Renal pelvis (tissue), 1 donor: ENCODE measurements at regions not wholly inside any gene's neighbourhood (a gene's known extent, or its start where the extent isn't known, plus 50 kb on each side); places are given as distances from the start of the nearest gene placed in this dataset.
"Not testable (repeated sequence)": the region's sequence is repeated elsewhere in the genome, so short reads cannot be mapped to it uniquely, and the experiment has no call there.

Experiments used
- DNase-seq: peaks from one replicate; pipeline ENCODE4 v3.0.0-alpha.2; 2013

DNA sequence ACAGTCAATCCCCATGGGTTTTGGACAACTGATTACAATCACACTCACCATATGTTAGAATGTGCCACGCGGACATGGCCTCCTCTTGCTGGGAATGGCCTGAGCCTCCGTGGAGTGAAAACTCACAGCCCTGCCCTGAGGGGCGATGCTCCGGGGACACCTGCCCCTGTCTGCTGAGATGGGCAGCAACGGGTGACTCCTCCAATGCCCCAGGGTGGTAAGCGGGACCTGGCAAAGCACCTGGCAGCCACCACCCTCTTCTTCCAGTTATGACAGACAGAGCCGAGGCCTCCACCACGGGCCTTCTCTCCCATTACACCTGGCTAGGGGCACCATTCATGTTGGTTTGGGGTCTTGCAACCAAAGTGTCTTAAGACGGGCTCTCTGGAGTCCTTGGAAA lies 94.9 kb upstream of the COL5A1 start:
- no peak for DNase-seq

DNA sequence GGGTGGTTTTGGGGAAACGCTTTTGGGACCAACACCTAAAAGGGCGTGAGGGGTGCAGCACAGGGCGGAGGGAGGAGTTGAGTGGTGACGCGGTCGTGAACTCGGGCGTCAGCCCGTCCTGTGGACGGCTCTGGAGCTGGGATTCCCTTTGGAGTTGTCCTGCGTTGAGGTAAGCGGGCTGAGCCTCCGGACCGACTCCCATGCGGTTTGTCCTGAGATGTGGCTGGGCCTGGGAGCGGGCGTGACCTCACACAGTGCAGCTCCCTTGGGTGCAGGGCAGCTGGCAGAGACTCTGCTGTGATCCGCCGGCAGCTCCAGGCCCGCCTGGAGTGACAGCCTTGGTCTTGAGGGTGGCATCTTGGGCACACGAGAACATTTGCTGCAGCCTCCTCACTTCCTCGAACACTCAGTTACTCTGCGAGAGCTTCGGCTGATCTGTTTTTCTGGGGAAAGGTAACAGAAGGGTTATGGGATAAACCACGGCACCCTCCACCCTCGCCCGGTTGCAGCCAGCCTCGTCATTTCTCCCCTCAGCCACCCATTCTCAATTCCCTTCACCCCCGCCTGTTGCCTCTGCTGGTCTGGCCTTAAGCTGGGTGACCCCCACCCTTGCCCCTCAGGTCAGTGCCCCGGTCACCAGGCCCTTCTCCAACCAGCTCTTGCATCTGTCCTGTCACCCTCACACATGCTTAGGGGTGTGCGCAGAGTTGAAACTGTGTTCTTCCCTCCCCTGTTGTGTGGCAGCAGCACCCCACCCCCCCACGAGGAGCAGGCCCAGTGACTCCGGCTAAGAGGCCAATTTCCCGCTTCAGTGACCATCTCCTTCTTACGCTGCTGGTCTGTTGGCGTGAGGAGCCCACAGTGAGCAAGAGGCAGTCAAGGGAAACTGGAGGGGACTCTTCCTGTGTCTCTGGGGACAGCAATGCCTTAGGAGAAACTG lies 94.2 kb upstream of the COL5A1 start:
- no peak for DNase-seq

DNA sequence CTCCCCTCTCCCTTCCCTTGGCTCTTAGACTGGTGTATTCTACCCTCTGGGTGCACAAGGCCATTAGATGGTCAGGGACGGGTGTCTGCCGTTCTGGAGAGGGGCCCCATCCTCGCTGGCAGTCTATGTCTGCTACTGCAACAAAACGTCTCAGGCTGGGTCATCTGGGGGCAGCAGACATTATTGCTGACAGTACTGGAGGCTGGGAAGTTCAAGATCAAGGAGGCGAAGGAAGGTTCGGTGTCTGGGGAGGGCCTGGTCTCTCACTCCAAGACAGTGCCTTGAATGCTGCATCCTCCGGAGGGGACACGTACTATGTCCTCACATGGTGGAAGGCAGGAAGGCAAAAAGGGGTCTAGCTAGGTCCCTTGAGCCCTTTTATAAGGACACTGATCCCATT lies 93.4 kb upstream of the COL5A1 start:
- no peak for DNase-seq

DNA sequence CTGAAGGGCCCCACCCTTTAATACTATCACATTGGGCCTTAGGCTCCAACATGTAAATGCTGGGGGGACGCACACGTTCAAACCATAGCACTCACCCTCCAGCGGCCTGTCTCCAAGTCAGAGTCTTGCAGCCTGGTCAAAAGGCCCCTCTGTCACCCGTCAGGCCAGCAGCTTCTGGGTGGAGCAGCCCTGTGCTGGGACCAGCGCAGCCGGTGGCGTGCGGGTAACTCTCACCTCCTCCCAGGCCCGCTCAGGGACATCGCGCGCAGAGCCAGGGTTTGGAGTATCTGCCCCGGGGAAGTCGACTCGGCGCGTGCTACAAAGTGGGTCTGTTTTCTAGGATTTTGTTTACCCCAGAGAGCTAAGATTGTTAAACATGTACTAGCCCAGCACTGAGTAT lies 93.0 kb upstream of the COL5A1 start:
- no peak for DNase-seq

DNA sequence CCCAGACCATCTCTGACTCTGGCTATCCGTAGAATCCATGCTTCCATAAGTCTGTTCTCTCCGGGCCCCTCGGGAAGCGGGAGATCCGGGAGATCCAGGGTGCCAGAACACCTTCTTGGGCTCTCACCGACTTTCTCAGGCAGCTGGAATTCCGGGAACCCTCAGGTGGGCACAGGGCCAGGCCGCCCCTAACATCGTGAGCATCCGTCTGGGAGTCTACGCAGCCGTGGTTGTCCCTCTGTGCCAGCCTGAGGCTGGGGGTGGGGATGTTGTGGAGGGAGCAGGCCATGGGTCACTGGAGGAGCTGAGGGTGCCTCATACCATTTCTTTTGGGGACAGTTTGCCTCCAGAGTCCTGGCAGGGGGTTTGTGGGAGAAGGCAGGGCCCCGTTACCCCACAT lies 92.3 kb upstream of the COL5A1 start:
- DNase-seq: no peak

DNA sequence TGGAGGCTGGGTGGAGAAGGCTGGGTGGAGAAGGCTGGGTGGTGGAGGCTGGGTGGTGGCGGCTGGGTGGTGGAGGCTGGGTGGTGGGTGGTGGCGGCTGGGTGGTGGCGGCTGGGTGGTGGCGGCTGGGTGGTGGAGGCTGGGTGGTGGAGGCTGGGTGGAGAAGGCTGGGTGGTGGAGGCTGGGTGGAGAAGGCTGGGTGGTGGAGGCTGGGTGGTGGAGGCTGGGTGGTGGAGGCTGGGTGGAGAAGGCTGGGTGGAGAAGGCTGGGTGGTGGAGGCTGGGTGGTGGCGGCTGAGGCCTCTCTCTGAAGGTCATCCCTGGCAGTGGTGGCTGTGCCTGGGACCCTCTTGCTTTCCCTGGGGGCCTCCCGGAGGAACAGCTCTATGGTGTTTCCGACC lies 91.5 kb upstream of the COL5A1 start:
- DNase-seq: not testable (repeated sequence)

DNA sequence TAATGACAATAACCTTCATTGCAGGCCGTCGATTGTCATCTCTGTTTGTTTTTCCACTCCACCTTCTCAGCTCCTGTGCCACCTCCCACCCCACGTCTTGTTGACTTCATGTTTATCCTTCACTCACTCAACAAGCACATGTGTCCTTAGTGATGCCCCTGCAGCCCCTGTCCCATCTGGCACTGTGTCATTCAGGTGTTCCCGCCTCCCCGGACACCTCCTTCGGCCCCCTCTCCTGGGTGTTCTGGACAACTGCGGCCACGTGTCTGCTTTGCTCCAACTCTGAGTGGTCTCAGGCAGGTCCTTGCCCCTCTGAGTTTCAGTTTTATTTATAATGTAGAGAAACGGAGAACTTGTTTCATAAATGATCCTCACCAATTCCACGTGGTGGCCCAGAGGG lies 91.0 kb upstream of the COL5A1 start:
- DNase-seq: no peak

DNA sequence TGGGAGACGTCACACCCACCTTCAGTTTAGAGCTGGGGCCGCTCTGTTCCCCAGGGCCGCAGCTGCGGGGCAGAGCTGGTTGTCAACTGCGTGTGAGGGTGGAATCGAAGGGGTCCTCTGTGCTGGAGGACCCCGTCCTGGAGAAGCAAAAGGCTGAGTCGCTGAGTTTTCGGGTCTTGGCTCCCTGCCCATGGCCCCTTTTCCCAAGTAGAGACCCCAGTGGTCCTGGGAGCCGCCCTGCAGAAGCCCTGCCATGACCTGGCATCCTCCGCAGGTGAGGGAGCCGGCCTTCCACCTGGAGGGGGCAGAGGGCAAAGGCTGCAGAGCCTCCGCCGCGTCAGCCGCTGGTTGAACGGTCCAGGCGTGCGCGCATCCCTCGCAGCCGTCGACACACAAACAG lies 90.4 kb upstream of the COL5A1 start:
- DNase-seq: no peak

DNA sequence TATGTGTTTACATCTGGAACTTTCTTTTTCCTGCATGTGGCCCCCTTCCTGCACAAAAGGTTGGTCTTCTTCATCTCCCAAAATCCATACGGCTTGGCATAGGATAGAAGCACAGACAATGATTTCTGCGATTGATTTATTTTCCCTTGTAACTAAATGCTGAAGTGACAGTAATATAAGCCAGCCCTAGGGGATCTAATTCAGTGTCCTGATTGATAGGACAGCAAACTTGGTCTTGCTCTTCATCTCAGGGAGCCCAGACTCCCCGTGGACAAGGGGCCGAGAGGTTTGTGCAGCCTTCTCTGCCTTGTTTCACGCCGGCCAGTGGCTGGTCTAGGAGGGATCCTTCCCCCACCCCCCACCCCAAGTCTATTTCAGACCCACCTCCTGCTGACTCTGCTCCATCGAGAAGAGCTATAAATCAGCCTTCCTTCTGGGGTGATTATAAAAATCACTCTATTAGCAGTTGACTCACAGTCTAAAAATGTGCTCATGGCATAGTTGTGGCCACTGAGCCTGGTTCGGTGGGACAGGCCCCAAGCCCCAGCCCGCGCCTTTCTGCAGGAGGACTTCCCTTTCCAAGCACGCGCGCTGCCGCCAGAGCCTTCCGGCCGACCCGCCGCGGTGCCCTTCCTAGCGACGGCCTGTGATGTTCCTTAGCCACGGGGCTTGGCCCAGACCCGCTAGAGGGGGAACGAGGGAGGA lies 89.8 kb upstream of the COL5A1 start:
- DNase-seq: no peak

DNA sequence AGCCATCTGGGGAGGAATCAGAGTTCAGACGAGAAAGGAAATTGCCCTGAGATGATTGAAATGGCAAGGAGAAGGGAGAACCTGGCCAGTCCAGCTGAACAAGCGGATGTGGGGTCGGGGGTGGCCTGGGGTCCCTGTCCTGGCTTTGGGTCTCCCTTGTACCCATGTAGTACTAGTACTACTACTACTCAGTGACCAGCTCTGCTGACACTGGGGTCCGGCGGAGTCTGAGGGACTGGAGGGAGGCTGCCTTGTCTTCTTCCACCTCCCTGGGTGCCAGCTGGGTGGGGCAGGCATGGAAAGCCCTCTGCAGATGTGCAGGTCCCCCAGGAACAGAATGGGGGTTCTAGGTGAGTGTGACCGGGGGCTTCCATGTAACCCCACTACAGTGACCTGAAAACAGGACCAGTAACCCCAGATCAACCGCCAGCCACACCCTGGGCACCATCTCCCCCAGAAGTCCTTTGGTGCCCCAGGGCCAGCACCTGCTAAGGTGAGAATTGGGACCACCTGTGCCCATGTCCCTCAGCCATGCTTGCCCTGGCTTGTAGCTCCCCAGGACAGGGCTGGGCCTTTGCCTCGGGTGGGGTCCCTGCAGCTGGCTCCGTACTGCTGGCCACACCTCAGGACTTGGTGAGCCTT lies 89.1 kb upstream of the COL5A1 start:
- no peak for DNase-seq

DNA sequence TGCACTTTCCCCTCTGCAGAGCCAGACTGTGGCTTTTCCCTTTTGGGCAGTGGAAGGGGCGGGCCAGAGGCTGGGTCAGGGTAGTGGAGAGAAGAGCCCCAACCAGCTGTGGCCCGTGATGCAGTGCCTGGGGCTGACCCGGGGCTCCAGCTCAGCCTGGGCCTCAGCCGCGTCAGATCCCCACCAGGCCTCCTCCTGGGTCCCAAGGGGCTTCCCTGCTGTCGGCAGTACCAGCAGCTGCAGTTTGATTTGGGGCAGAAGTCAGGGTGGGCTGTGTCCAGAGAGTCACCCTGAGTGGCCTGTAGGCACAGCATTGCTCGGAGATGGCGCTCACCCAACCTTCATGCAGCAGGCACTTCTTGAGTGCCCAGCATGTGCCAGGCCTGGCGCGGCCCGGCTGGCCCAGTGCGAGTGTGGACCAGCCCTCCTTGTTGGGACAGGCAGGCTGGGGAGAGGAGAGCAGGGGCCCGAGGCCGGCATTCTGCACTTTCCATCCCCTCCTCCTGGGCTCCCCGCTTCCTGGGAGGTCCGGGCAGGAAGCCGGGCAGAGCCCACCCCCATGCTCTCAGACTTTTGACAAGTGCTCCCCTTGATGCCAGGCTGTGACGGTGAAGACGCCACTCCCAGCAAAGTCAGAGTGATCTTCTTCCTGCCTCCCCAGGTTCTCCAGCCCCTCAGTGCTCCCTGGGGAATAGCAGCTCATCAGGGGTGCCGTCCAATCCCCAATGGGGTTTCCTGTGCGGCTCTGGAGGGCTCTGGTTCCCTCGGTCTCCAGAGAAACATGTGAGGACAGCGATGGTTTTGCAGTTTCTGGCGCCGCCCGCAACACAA lies 88.3 kb upstream of the COL5A1 start:
- DNase-seq: no peak

DNA sequence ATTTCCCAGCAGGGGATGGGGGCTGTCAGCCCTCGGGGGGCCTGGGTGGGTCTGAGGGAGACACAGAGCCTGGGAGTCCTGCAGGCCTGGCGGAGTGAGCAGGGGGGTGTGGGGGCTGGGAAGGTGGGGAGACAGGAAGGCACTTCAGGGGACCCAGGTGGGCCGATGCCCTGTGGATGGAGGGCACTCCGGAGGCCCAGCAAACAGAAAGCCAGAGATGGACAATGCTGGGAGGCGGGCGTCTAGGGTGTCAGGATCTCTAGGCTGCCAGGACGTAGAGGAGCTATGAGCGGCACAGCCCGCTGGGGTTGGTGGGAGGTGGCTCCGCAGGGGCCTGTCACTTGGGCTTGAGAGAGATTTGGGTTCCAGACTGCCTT lies 87.6 kb upstream of the COL5A1 start:
- no peak for DNase-seq

DNA sequence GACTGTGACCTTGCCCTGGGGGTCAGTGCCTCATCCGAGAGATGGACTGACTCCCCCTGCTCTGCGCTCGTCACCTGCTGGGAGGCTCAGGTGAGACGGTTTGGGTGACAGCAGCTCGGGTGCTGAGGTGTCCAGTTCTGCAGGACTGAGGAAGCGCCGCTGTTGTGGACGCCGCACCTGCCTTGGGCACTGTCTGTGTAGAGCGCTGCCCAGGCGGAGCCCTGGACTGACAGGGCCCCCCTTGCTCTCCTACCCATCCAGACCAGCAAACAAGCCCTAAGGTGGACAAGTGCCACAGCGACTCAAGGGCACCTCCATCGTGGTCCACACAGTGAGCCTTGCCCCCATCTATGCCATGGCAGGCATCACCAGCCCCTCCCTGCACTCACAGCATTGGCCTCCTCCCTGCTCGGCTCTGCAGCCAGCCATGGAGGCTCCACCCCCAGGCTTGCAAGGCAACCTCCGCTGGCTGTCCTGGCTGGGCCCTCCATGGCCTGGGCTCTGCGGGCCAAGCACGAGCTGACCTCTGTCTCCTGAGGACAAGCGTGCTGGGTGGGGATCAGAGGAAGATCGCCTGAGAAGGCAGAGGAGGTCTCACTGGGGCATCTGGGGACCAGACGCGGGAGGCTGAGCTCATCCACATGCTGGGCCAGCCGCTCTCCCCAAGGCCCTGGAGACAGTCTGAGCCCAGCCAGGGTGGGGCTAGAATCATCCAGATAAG lies 87.1 kb upstream of the COL5A1 start:
- DNase-seq: no peak

DNA sequence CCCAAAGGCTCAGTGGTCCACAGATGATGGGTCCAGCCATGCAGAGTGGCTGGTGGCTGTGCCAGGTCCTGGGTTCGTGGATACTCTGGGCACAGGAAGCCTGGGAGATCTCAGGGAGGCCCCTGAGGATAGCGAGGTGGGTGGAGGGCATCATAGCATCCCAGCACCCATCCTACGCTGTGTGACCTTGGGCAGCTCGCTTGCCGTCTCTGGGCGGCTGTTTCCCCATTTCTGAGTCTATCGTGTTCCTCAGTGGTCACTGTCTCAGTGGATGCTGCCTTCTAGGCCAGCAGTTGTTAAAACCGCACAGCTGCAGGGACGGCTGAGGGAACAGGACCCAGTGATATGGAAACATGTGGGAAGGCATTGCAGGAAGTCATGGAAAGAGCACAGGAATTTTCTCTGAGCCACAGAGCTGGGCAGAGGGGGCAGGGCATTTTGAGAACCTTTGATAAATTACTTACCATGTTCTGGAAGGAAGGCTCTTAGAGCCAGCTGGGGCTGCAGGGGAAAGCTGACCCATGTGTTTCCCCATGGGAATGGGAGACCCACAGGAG lies 86.4 kb upstream of the COL5A1 start:
- DNase-seq: no peak

DNA sequence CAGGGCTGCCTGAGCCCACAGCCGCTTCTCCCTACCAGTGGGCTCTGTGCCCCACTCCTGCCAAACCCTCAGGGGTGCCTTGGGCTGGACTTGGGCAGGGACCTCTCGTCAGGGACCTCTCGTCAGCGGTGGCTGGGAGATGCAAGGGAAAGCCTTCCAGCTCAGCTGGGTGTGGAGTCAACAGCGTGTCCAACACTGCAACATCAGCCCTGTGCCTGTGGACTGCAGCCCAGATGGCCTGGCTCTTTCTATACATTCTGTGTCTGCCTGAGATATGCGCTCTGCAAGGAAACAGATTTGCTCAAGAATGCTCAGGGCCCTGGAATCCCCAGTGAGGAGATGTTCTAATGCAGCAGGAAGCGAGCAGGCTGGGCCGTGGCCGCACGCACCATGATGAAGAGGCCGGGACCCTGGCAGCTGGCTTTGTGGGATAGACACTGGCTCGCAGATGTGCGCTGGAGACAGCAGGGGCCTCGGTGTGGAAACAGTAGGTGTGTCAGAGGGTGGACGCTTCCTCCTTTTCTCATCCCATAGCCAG lies 85.0 kb upstream of the COL5A1 start:
- no peak for DNase-seq

DNA sequence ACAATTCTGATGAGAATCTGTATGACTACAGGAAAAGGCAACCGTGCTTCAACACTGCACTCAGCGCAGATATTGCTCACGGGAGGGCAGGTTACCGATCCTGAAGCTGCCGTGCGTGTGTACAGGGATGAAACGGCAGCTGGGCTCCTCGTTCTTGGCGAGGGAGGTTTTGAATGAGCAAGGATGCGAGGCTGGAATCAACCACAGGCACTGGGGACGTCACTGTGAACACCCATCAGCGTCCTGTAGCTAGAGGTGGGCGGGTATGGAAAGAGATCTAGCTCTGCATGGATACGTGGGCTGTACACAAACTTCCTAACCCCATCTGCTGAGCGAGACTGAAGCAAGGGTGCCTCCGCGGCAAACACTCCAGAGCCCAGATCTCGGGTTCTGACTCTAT lies 84.3 kb upstream of the COL5A1 start:
- DNase-seq: no peak

DNA sequence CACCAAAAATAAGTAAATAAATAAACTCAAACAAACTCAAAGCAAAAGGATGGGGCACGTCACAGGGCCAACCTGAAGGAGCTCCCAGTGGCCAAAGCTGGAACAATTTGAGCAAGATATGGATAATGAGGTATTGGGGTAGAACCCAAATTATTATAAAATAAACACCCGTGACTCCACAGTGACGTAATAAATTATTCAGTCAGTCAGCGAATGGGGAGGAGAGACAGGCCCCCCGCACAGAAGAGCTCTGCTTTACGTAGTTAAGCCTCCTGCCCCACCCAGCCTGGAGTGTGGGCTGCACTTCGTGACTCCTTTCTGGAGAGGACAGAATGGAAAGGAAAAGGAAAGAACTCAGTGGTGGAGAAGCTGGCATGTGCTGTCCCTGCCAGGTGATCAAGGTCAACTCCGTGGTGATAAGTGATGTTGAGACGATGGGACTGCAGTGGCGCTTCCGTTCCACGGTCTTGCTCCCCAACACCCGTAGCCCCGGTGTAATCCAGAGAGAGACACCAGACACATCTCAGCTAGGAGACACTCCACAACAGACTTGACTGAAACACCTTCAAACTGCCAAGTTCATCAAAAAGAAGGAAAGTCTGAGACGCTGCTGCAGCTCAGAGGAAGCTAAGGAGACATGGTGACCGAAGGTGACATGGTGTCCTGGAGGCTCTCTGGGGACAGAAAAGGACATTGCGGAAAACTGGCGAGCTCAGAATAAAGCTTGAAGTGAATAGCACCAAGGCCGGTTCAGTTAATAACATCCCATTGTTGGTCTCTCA lies 83.3 kb upstream of the COL5A1 start:
- no peak for DNase-seq

DNA sequence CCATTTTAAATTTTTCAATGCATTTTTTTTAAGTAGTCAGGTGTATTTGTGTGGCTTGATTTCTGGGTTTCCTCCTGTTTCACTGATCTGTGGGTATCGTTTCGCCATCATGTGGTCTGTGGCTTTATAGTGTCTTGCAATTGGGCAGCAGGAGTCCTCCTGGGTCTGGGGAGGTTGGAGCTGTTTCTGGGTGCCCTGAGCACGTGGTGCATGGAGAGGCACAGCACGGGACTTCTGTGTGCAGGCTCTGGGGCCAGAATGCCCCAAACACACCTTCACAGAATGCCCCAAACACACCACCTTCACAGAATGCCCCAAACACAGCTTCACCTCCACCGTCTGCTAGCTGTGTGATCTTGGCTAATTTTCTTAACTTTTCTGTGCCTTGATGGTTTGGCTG lies 82.6 kb upstream of the COL5A1 start:
- DNase-seq: no peak

DNA sequence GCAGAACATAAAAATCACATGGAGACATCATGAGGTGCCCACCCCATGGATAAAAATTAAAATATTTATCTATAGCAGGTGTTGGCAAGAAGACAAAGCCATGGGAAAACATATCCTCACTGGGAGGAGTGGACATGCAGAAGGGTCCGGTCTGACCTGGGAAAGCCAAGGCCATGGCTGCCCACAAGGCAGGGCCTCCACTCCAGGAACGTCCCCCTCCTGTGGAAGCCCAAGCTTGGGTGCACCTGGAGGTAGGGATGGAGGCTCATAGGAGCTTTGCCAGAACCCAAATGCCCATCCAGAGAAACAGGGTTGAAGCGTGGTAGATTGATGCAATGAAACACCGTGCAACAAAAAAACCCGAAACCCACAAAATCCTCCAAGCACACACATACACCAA lies 81.4 kb upstream of the COL5A1 start:
- DNase-seq: no peak

DNA sequence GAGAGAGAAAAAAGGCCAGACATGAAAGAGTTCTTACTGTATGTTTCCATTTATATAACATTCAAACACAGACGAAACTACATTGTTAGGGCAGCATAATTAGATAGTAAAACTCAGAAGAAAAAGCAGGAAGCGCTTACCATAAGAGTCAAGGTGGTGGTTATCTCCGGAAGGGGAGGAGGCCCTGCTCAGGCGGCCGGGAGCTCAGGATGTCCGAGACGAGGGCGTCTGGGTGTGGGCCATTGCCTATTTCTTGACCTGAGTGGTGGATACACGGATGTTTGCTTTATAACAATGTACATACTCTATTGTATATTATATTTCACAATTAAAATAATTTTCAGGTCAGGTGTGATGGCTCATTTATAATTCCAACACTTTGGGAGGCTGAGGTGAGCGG lies 80.9 kb upstream of the COL5A1 start:
- DNase-seq: no peak
